ENCODE measurements at regions not wholly inside any gene's neighbourhood (a gene's known extent, or its start where the extent isn't known, plus 50 kb on each side); places are given as distances from the start of the nearest gene placed in this dataset.

GRCh38 chr4:54496412-54496811, 161.3 kb upstream of the KIT start:
- Histone ChIP-seq H3K27ac (ENCODE audit: low read length) (no peak overlapping the region), H3K4me2 (ENCODE audit: low read length) (no peak overlapping the region), H3K4me3 (ENCODE audit: low read length) (no peak overlapping the region), H3F3A (ENCODE audit: insufficient read depth, low read length, poor library complexity, severe bottlenecking) (no peaks in the 10 kb centered on the region), H3K36me3 (ENCODE audit: insufficient read depth, low read length) (no peaks in the 10 kb centered on the region), H4K20me1 (ENCODE audit: insufficient read depth) (no peaks in the 10 kb centered on the region), H3K27me3 (ENCODE audit: insufficient read depth, low read depth, low read length) (no peaks in the 10 kb centered on the region), H3K9ac (ENCODE audit: low read length) (no peak overlapping the region), H2AFZ (ENCODE audit: low read depth, low read length) (no peak overlapping the region), H3K79me2 (replicated peaks; ENCODE audit: insufficient read depth, low read length) (no peaks in the 10 kb centered on the region), H3K9me3 (ENCODE audit: low read length) (no peaks in the 10 kb centered on the region), H3K9me2 (ENCODE audit: insufficient read depth, low read length) (no peaks in the 10 kb centered on the region)
- TF ChIP-seq EZH2 (IDR thresholded peaks at IDR 0.05; ENCODE audit: borderline replicate concordance, insufficient read depth, low read length, poor library complexity, severe bottlenecking): no peak
- TF ChIP-seq POLR2AphosphoS5 (IDR thresholded peaks at IDR 0.05): no peak
- no peak for TF ChIP-seq CTCF (IDR thresholded peaks at IDR 0.05; ENCODE audit: poor library complexity, severe bottlenecking)
- TF ChIP-seq RAD21 (conservative IDR thresholded peaks at IDR 0.05): no peak
- TF ChIP-seq REST (IDR thresholded peaks at IDR 0.05; ENCODE audit: borderline replicate concordance): no peak
- TF ChIP-seq EP300 (conservative IDR thresholded peaks at IDR 0.05; ENCODE audit: poor library complexity, severe bottlenecking): no peak
- no peak for TF ChIP-seq MXI1 (conservative IDR thresholded peaks at IDR 0.05; ENCODE audit: poor library complexity, severe bottlenecking)
- no peak for TF ChIP-seq SMC3 (conservative IDR thresholded peaks at IDR 0.05; ENCODE audit: poor library complexity)
- TF ChIP-seq TAF1 (IDR thresholded peaks at IDR 0.05; ENCODE audit: low read depth): no peak

GRCh38 chr4:54497947-54498346, 159.8 kb upstream of the KIT start:
- H4K20me1 ChIP-seq (ENCODE audit: insufficient read depth): no peaks in the 10 kb centered on the region
- H3F3A ChIP-seq (ENCODE audit: insufficient read depth, low read length, poor library complexity, severe bottlenecking): no peaks in the 10 kb centered on the region
- H3K36me3 ChIP-seq (ENCODE audit: insufficient read depth, low read length): no peaks in the 10 kb centered on the region
- no peaks in the 10 kb centered on the region for H3K27me3 ChIP-seq (ENCODE audit: insufficient read depth, low read depth, low read length)
- no peak overlapping the region for H3K27ac ChIP-seq (ENCODE audit: low read length)
- no peak overlapping the region for H2AFZ ChIP-seq (ENCODE audit: low read depth, low read length)
- no peaks in the 10 kb centered on the region for H3K9me2 ChIP-seq (ENCODE audit: insufficient read depth, low read length)
- H3K79me2 ChIP-seq (replicated peaks; ENCODE audit: insufficient read depth, low read length): no peaks in the 10 kb centered on the region
- no peaks in the 10 kb centered on the region for H3K9me3 ChIP-seq (ENCODE audit: low read length)
- no peak overlapping the region for H3K4me2 ChIP-seq (ENCODE audit: low read length)
- no peak overlapping the region for H3K9ac ChIP-seq (ENCODE audit: low read length)
- TF ChIP-seq POLR2AphosphoS5 (IDR thresholded peaks at IDR 0.05): no peak
- no peak for TF ChIP-seq EZH2 (IDR thresholded peaks at IDR 0.05; ENCODE audit: borderline replicate concordance, insufficient read depth, low read length, poor library complexity, severe bottlenecking)
- TF ChIP-seq TAF1 (IDR thresholded peaks at IDR 0.05; ENCODE audit: low read depth): no peak
- TF ChIP-seq SMC3 (conservative IDR thresholded peaks at IDR 0.05; ENCODE audit: poor library complexity): no peak
- TF ChIP-seq EP300 (conservative IDR thresholded peaks at IDR 0.05; ENCODE audit: poor library complexity, severe bottlenecking): no peak
- TF ChIP-seq CTCF (IDR thresholded peaks at IDR 0.05; ENCODE audit: poor library complexity, severe bottlenecking): no peak
- no peak for TF ChIP-seq REST (IDR thresholded peaks at IDR 0.05; ENCODE audit: borderline replicate concordance)
- no peak for TF ChIP-seq MXI1 (conservative IDR thresholded peaks at IDR 0.05; ENCODE audit: poor library complexity, severe bottlenecking)
- no peak for TF ChIP-seq RAD21 (conservative IDR thresholded peaks at IDR 0.05)
- no peak overlapping the region for H3K4me3 ChIP-seq (ENCODE audit: low read length)

Measured in neural cell (in vitro differentiated cells).